ENCODE measurements at regions not wholly inside any gene's neighbourhood (a gene's known extent, or its start where the extent isn't known, plus 50 kb on each side); places are given as distances from the start of the nearest gene placed in this dataset.

- no peak for FAIRE-seq
Measured at GRCh38 chr4:145345401-145345800, 136.3 kb upstream of the SMAD1 start.

DNA sequence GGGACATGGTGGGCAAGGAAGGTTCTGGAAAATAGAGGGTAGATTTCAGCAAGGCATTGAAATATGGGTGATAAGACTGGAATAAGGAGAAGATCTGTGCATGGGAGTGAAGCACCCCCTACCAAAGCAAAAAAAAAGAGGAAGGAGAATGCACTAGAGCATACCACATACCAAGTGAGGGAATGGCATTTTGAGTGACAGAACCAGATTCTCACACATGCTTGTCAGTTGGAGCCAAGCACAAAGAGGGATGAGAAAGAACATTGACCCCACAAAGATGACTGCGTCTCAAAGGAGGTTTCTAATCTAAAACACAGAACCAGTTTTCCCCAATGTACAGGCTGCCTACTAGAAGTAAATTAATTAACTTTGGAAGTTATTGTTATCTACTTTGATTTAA, 140.3 kb upstream of the SMAD1 start:
- FAIRE-seq = no peak

- FAIRE-seq = no peak
Measured at GRCh38 chr4:145340071-145340675, 141.5 kb upstream of the SMAD1 start.

- no peak for FAIRE-seq
Measured at GRCh38 chr4:145339075-145339725, 142.5 kb upstream of the SMAD1 start.

DNA sequence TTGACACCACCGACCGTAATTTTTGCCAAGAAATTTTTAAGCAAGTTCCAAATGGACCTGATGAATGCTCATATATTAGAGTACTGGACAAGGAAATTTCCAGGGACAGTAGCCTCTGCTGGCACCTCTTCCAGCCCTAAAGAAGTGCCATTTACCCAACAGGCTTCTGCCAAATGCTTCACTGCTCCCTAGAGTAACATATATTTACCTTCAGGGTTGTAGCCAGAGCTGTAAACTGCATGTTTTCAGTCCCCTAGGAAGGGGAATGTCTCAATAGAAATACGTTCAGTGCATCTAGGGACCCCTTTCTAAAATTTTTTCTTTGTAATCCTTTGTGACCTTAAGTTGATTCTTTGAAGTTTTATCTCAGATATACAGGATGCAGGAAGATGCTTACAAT, 143.1 kb upstream of the SMAD1 start:
- no peak for FAIRE-seq

DNA sequence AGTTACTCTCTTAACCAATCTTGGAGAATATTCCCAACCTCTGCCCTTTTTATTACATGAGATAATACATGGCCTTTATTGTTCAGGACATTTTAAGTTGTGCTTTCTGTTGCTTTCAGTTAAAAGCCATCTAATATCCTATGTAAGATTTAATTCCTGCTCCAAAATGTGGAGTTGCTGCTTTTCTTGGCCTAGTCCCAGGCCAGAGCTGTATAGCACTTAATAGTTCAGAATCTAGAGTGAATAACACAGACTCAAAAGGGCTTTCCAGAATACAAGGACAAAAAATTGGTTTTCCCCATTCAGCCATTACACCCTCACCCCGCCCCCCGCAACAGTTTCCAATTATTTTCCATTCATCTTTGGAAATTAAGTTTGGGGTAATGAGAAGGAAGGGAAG, 144.3 kb upstream of the SMAD1 start:
- FAIRE-seq = no peak

GRCh38 chr4:145333786-145334185, 147.9 kb upstream of the SMAD1 start:
- no peak for FAIRE-seq

- no peak for FAIRE-seq
Measured at GRCh38 chr4:145326491-145326890, 146.1 kb upstream of the OTUD4 start.

GRCh38 chr4:145324161-145324560, 143.8 kb upstream of the OTUD4 start:
- no peak for FAIRE-seq

GRCh38 chr4:145320294-145320693, 139.9 kb upstream of the OTUD4 start:
- no peak for FAIRE-seq

- no peak for FAIRE-seq
Measured at GRCh38 chr4:145319751-145320150, 139.4 kb upstream of the OTUD4 start.

- FAIRE-seq = no peak
Measured at GRCh38 chr4:145316897-145317574, 136.6 kb upstream of the OTUD4 start.

DNA sequence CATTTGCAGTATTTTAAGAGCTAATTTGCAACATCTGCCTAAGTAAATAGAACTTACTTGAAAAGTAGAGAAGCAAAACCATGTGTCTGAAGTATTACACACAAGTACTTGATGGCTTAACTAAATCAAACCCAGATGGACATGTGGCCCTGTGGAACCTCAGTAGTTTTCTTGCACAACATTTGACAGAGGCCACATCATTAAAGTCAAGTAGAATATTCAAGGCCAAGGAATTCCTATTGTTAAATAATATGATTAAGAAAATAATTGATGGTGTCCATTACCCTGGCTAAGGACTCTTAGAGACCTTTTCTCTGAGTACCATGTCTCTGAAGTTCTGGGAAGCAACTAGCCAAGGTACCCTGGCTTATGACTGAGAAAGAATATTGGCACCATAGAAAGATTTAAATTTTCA, 135.4 kb upstream of the OTUD4 start:
- no peak for FAIRE-seq

DNA sequence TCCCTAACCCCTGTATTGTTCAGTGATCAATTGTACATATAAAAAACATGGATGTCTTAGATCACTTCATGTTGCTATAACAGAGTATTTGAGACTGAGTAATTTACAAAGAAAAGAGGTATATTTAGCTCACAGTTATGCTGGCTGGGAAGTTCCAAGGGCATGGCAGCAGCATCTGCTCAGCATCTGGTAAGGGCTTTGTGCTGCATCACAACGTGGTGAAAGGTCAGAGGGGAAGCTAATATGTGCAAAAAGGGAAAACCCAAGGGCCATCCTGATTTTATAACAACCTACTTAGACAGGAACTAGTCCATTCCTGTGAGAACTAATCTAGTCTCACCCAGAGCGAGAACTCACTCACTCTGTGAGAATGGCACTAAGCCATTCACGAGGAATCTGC, 128.2 kb upstream of the OTUD4 start:
- FAIRE-seq = no peak

GRCh38 chr4:145307763-145308430, 127.5 kb upstream of the OTUD4 start:
- no peak for FAIRE-seq

DNA sequence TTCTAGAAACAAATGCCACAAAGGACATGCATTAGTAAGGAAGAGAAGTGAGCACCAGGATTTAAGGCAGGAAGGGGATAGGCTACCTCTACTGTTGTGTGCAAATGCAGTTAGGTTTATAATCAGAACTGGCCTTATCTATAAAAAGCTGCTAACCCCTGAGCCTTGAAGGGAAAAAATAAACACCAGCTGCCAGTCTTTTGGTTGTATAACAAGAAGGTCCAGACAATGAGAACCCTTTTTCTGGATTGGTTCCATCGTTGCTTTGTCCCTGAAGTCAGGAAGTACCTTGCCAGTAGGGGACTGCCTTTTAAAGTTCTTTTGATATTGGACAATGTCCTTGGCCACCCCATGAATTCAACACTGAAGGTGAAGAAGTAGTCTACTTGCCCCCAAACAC, 126.7 kb upstream of the OTUD4 start:
- FAIRE-seq = no peak

- no peak for FAIRE-seq
Measured at GRCh38 chr4:145302725-145303124, 122.3 kb upstream of the OTUD4 start.

DNA sequence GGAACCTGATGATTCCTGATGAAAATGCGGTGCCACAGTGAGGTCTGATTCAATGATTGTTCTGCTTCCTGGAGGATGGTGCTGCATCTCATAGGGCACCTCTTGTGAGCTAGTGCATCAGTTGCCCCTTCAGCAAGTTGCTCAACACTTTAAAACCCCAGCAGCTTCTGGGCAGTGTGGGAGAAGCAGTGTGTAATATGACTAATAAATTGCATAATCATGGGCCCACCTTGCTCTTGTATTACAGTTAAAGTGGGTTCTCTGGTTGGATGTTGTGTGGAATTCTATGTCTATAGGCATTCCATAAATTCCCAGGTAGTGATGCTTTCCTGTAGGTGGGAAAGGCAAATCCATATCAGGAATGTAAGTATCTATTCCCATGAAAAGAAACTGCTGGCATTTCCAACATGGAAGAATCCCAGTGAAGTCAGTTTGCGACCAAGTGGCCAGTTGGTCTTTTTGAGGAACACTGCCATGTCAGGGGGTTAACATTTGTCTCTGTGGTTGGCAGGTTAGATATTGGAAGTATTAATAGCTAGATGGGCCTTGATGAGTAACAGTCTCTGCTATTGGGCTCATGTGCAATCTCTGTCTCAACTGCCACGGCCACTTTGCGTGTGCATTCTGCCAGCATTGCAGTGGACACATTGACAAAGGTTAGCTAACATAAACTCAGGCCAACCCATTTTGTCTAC, 121.1 kb upstream of the OTUD4 start:
- FAIRE-seq = no peak

DNA sequence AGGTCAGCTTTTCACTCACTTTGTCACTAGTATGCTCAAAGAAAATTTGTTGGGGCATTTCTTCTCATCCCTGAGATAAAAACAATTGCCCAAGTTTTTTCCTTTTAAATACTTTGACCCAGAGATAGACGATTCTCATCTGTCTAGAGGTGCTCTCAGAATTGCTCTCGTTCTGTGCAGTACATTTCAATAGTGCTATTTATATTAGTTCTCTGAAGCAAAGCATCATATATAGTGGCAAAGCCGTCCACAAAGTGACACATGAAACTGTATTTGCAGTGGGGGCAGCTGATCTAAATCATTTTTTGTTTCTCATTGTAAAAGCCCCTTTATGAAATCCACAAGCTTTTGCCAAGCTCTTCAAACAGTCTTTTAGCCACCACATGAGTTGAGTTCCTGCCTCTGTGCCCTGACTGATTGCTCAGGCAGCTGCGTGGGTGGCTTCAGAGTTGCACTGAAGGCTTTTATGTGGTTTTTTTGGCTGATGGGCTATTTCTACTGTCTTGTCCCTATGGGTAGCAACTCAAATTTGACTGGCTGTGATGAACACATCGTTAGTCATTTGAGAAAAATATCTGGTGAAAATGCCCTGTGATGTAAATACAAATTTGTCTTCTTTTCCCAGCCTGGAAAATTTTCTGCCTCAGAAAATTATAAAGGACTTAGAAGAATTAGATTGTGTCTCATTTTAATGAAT, 119.1 kb upstream of the OTUD4 start:
- no peak for FAIRE-seq

- no peak for FAIRE-seq
Measured at GRCh38 chr4:145298885-145299284, 118.5 kb upstream of the OTUD4 start.

GRCh38 chr4:145297556-145297955, 117.2 kb upstream of the OTUD4 start:
- no peak for FAIRE-seq

DNA sequence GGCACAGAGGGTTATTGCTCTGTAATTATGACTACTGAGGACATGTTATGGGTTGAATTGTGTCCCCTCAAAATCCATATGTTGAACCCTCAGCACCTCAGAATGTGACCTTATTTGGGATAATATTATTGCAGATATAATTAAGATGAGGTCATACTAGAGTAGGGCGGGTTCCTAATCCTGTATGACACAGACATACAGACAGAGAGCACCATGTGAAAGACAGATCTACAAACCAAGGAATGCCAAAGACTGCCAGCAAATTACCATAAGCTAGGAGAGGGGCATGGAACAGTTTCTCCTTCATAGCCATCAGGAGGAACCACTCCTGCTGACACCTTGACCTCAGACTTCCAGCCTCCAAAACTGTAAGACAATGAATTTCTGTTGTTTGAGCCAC, 115.2 kb upstream of the OTUD4 start:
- no peak for FAIRE-seq

GRCh38 chr4:145295122-145295521, 114.7 kb upstream of the OTUD4 start:
- FAIRE-seq = no peak

All from A204.1 (cell line).